ENCODE measurements at regions not wholly inside any gene's neighbourhood (a gene's known extent, or its start where the extent isn't known, plus 50 kb on each side); places are given as distances from the start of the nearest gene placed in this dataset.

- Histone ChIP-seq H4K5ac (ENCODE audit: insufficient read length, low read depth, low read length) (no peak overlapping the region), H3K27me3 (replicated peaks in 1 of 4; ENCODE audit: control insufficient read depth in 3 of 4, extremely low read depth in 1 of 4, insufficient read depth in 3 of 4, low read length in 3 of 4) (no peaks in the 10 kb centered on the region), H3K18ac (ENCODE audit: extremely low read depth, low read length) (no peak overlapping the region), H4K91ac (replicated peaks; ENCODE audit: insufficient read length, low read length) (no peak overlapping the region), H3K36me3 (ENCODE audit: control insufficient read depth in 2 of 4, insufficient read depth in 4 of 4, low read length in 3 of 4) (no peaks in the 10 kb centered on the region), H3K4me2 (ENCODE audit: insufficient read depth in 1 of 2, low read depth in 2 of 2, low read length in 2 of 2) (no peak overlapping the region), H3K23ac (ENCODE audit: insufficient read length) (no peak overlapping the region), H4K20me1 (replicated peaks in 1 of 2; ENCODE audit: control insufficient read depth in 1 of 2, insufficient read depth in 2 of 2, low read length in 2 of 2) (no peaks in the 10 kb centered on the region), H2AFZ (ENCODE audit: low read length) (no peak overlapping the region), H3K4me3 (ENCODE audit: extremely low read depth in 1 of 4, insufficient read depth in 2 of 4, low read depth in 3 of 4, low read length in 4 of 4) (no peak overlapping the region), H3K56ac (replicated peaks; ENCODE audit: insufficient read length, low read depth, low read length) (no peak overlapping the region), H2BK5ac (ENCODE audit: low read depth, low read length) (no peak overlapping the region), H3K9me3 (ENCODE audit: insufficient read depth in 2 of 2, low read depth in 1 of 2, low read length in 1 of 2) (no peaks in the 10 kb centered on the region), H2AK5ac (ENCODE audit: low read depth, low read length) (no peak overlapping the region), H2BK12ac (ENCODE audit: low read depth, low read length) (no peak overlapping the region), H2BK20ac (ENCODE audit: low read length) (no peak overlapping the region), H3K79me1 (ENCODE audit: low read depth, low read length) (no peaks in the 10 kb centered on the region), H3K23me2 (ENCODE audit: low read depth, low read length) (no peaks in the 10 kb centered on the region), H2BK15ac (ENCODE audit: low read length) (no peak overlapping the region), H3K4me1 (replicated peaks in 1 of 4; ENCODE audit: control insufficient read depth in 3 of 4, insufficient read depth in 4 of 4, low read length in 3 of 4) (no peaks in the 10 kb centered on the region), H4K8ac (ENCODE audit: extremely low read depth, insufficient read depth, low read length) (no peak overlapping the region), H2BK120ac (replicated peaks; ENCODE audit: low read depth, low read length) (no peak overlapping the region), H3K4ac (replicated peaks; ENCODE audit: insufficient read length, low read depth, low read length) (no peak overlapping the region), H3K27ac (ENCODE audit: low read depth, low read length) (no peak overlapping the region), H3K14ac (ENCODE audit: insufficient read length) (no peak overlapping the region), H3K9ac (replicated peaks in 1 of 4; ENCODE audit: extremely low read depth in 1 of 4, low read depth in 3 of 4, low read length in 3 of 4) (peak overlapping the region in 1 of 4 experiments; percentile 1; a peak in 1 of 7 replicates), H3K79me2 (ENCODE audit: control insufficient read depth in 1 of 2, insufficient read depth in 2 of 2, low read length in 2 of 2) (no peaks in the 10 kb centered on the region)
- DNase-seq (ENCODE audit: low read depth in 1 of 2, low spot score in 2 of 2) (no peak), FAIRE-seq (no peak)
- ChIA-PET POLR2A (ENCODE audit: partially characterized antibody) (interaction anchor here (0.9 kb wide), 1 partner anchor 58 kb away, joined by 3 read pairs; no protein-coding TSS in a partner anchor), CTCF (ENCODE audit: partially characterized antibody) (no interaction called here)
- WGBS, 2 experiments (ENCODE audit: extremely low coverage in 1 of 2, insufficient coverage in 1 of 2, insufficient read length in 1 of 2, insufficient replicate concordance in 2 of 2, low coverage in 1 of 2, low lambda C conversion rate in 2 of 2, missing lambda C conversion rate in 1 of 2): 93% methylated on average over 2 of the region's 2 CpGs; no CpG with 5 or more reads in 1 of the 2 experiments
- no peak for TF ChIP-seq SAP30 (IDR thresholded peaks at IDR 0.05; ENCODE audit: insufficient read depth, insufficient replicate concordance, low read length)
- no peak for TF ChIP-seq EP300 (IDR thresholded peaks at IDR 0.05; ENCODE audit: borderline replicate concordance in 1 of 2, low read depth in 2 of 2, low read length in 2 of 2)
- TF ChIP-seq CBX5 (IDR thresholded peaks at IDR 0.05; ENCODE audit: low read depth, low read length): no peak
- TF ChIP-seq BRCA1 (IDR thresholded peaks at IDR 0.05; ENCODE audit: low read depth, low read length): no peak
These were observed 59.6 kb upstream of the MBOAT2 start for GRCh38 chr2:9063023-9063606.

Data from H1 (cell line).